ENCODE measurements at regions not wholly inside any gene's neighbourhood (a gene's known extent, or its start where the extent isn't known, plus 50 kb on each side); places are given as distances from the start of the nearest gene placed in this dataset.

DNA sequence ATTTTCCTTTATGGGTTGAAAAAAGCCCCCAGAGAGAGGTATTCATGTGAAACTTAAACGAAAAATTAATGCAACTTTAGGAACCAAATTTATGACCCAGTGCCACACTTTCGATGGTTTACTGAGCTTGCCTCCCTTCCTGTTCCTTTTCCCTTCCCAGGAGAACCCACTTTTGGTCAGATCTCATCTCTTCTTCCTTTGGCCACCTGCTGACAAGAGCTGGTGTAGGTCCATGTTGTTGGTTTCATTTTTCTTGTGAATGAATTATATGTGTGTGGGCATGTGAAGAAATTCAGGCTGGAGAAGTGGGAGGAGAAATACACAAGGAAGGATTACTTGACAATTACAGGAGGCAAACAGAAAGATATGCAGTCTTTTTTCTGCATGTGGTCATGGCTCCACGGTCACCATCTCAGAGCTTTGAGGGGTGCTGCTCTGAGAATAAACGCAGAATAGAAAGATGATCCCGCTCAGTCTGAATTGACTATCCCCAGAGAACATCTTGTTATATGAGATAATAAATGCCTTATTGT is 111.3 kb upstream of the TCF4 start:
- H3K36me3 ChIP-seq = no peaks in the 10 kb centered on the region
- H3K27ac ChIP-seq = no peak overlapping the region
- H3K9me3 ChIP-seq = peaks cover 0 to 7% of the 10 kb centered on the region in 2 donors
- ATAC-seq = no peak
- no peaks in the 10 kb centered on the region for H3K4me1 ChIP-seq
- no peak for DNase-seq
- H3K4me3 ChIP-seq = no peak overlapping the region
- intact Hi-C loops (cut with DNase I) = no loop called here
- no peaks in the 10 kb centered on the region for H3K27me3 ChIP-seq
- TF ChIP-seq, protein P1, sequence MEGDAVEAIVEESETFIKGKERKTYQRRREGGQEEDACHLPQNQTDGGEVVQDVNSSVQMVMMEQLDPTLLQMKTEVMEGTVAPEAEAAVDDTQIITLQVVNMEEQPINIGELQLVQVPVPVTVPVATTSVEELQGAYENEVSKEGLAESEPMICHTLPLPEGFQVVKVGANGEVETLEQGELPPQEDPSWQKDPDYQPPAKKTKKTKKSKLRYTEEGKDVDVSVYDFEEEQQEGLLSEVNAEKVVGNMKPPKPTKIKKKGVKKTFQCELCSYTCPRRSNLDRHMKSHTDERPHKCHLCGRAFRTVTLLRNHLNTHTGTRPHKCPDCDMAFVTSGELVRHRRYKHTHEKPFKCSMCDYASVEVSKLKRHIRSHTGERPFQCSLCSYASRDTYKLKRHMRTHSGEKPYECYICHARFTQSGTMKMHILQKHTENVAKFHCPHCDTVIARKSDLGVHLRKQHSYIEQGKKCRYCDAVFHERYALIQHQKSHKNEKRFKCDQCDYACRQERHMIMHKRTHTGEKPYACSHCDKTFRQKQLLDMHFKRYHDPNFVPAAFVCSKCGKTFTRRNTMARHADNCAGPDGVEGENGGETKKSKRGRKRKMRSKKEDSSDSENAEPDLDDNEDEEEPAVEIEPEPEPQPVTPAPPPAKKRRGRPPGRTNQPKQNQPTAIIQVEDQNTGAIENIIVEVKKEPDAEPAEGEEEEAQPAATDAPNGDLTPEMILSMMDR (IDR thresholded peaks at IDR 0.05) = no peak

DNA sequence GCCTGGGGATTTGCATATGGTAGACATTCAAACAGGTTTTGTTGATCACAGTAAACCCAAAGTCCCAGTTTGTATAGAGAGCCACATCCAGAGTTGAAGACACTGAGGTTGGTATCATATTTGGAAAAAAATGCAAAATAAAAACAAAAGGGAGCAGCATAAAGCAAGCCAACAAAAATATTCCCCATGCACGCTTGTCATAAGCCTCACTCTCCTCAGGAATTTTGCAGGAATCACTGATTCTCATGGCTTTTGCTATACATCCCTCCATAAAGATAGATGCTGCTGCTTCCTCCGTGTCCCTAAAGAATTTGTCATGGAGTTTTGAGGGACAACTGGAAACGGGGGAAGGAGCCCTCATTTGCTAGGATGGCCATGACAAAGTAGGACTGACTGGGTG is 108.8 kb upstream of the TCF4 start:
- ATAC-seq = no peak
- TF ChIP-seq, protein P1 (IDR thresholded peaks at IDR 0.05) = no peak
- intact Hi-C loops (cut with DNase I) = no loop called here

DNA sequence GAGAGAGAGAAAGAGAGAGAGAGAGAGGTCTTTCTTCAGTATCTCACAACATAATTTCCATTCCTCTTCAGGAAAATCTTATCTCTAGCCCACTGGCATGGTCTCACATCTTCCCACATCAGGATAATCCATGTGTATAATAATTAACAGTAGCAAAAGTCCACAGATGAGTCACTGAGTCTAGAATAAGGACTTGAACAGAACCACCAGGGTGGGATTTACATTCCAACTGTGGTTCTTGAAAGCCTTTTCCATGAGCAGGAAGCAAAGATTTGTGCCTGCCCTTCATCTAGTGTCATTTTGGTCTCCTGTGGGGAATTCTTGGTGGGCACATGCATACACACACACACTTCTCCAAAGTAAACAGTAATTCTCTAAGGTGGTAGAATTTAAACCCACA is 107.1 kb upstream of the TCF4 start:
- no peaks in the 10 kb centered on the region for H3K36me3 ChIP-seq
- H3K4me3 ChIP-seq = no peak overlapping the region
- intact Hi-C loops (cut with DNase I) = no loop called here
- ATAC-seq (no peak), DNase-seq (no peak)
- TF ChIP-seq, protein P1 (IDR thresholded peaks at IDR 0.05) = no peak
- H3K9me3 ChIP-seq = no peaks in the 10 kb centered on the region
- H3K4me1 ChIP-seq = no peaks in the 10 kb centered on the region
- no peaks in the 10 kb centered on the region for H3K27me3 ChIP-seq
- H3K27ac ChIP-seq = no peak overlapping the region

More for the DNA sequence above, 108.8 kb upstream of the TCF4 start:
- H3K27me3 ChIP-seq = no peaks in the 10 kb centered on the region
- no peaks in the 10 kb centered on the region for H3K4me1 ChIP-seq
- no peak for DNase-seq
- no peaks in the 10 kb centered on the region for H3K36me3 ChIP-seq
- peaks cover 0 to 3% of the 10 kb centered on the region in 2 donors for H3K9me3 ChIP-seq
- no peak overlapping the region for H3K4me3 ChIP-seq
- no peak overlapping the region for H3K27ac ChIP-seq

DNA sequence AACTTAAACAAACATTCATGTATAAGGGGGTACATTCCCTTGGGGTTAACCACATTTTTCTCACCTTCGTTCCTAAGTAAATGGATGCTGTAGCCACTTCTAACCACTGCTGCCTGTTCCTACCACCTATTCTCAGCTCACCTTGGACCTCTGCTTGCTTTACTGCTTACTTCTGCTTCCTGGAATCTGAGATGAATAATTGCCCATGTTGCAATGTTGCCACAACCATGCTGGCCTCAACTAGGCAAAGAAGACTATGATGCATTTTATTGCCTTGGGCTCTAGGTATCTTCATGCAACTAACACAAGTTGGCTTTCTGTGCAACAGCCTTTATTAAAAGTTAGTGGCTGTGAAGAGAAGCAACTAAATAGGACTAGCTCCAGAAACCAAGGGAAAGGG is 106.3 kb upstream of the TCF4 start:
- H3K9me3 ChIP-seq = no peaks in the 10 kb centered on the region

DNA sequence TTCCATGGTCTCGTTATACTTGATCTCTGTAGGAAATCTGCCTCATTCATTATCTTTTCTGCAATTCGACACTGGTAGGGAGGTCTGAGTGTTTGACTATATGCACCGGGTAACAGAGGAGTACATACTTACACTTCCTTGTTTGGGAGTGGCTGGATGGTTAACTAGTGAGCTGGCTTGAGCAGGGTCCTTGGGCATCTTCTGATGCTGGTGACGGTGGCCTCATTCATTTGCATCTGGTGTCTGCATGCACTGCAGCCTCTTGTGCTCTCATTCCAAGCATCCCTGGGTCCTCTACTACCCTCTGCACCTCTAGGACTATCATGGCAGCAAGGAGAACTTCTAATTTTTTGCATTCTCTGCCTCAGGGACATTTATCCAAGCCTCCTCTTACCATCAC is 100.0 kb upstream of the TCF4 start:
- DNase-seq = no peak
- no peak overlapping the region for H3K4me3 ChIP-seq
- H3K27me3 ChIP-seq = no peaks in the 10 kb centered on the region
- intact Hi-C loops (cut with DNase I) = no loop called here
- TF ChIP-seq, protein P1 (IDR thresholded peaks at IDR 0.05) = no peak
- no peak overlapping the region for H3K27ac ChIP-seq
- H3K9me3 ChIP-seq = no peaks in the 10 kb centered on the region
- ATAC-seq = no peak
- no peaks in the 10 kb centered on the region for H3K36me3 ChIP-seq
- H3K4me1 ChIP-seq = no peaks in the 10 kb centered on the region

More for the DNA sequence above, 106.3 kb upstream of the TCF4 start:
- Histone ChIP-seq H3K4me1 (no peaks in the 10 kb centered on the region), H3K27ac (no peak overlapping the region), H3K4me3 (no peak overlapping the region), H3K36me3 (no peaks in the 10 kb centered on the region), H3K27me3 (no peaks in the 10 kb centered on the region)
- DNase-seq = no peak
- intact Hi-C loops (cut with DNase I) = no loop called here
- no peak for ATAC-seq
- TF ChIP-seq, protein P1 (IDR thresholded peaks at IDR 0.05) = no peak
